HG03342 (cell line): ENCODE measurements at regions not wholly inside any gene's neighbourhood (a gene's known extent, or its start where the extent isn't known, plus 50 kb on each side); places are given as distances from the start of the nearest gene placed in this dataset.

ENCODE experiments used
- ATAC-seq: cut with Tn5 transposase; IDR thresholded peaks from one replicate; pipeline ENCODE4 v1.9.1; 2021; ENCODE audit warnings: mild to moderate bottlenecking, moderate library complexity; ENCODE audit not compliant: unreplicated experiment

DNA sequence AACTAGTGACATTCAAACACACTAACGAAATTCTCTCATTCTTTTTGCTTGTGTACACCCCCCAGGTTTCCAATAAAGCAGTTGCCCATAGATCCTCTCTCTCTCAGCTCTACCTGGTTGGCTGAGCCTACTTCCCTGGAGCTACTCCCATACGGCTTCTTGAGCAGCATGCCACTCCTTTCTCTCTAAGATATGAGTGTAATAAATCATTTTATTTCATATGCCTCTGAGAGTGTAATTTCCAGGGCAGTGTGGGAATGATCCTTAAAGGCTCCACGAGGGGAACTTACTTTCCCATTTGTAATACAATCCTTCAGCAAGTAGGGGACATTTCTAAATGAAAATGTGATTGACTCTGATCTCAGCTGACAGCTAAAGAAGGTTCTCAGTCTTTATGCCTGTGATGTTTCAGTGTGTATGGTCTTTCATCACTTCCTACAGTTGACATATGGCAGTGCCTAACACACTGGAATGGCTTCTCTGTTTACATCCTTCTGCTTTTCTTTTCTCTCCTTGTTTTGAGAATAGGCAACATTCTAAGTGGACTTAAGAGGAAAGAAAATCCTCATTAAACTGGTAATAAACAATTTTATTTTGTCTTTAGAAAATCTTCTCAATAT lies 1194.3 kb upstream of the CDH8 start:
- no peak for ATAC-seq

DNA sequence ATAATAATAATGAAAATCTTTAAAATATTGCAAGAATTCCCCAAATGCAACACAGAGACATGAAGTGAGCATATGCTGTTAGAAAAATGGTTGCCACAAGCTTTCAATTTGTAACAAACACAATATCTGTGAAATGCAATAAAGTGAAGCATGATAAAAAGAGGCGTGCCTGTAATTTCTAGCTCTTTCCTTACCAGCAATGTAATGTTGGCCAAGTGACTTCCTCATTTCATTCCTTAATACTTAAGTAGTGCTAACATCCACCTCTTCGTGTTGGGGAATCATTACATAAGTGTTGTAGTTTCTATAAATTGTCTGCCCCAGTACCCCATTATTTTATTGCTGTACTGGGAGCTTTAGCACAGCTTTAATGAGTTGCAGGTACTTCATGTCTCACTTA lies 1192.0 kb upstream of the CDH8 start:
- no peak for ATAC-seq

DNA sequence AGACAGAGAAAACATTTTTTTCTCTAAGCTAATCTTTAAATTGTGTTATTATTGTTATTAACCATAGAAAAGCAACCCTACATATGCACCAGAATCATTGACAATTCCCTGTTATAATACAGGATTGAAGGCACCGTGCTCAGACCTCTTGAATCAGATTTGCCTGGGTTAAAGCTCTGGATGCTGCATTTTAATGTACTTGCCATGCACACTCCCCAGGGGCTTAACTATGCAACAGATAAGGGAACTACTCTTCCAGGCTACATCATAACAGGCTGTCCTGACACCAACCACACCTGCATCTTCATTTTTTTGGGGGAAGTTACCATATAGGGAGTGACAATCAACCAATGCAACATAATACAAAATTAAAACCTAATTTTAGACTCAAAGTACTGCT lies 1187.6 kb upstream of the CDH8 start:
- ATAC-seq: no peak

DNA sequence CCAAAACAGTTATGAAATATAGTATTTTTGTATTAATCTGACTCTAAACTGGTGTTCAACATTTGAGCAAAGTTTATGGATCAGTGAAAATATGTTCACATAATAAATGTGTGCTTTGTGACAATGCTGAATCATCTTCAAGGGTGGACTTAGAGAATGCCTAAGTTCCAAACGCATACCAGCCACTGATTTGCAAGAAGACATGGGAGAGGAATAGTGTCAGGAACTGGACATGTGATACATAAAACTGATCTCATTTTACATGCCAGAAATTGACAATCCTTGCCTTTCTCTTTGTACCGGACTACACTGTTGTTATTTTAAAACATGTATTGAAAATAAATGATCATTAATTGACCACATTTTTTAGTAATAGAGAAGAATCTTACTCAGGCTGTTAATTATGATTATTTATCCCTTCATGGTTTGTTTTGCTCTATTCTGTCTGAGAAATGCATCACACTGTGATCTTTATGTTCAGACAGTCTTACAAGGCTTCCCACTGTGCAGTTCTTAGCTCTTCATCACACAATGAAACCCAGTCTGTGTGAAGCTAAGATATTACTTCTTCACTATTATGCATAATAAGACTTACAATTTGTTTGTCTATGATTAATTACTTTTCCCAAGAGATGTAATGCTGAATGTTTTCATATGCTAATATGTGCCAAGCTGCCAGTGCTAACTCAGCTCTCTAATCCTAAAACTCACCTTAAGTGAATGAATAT lies 1180.6 kb upstream of the CDH8 start:
- no peak for ATAC-seq

DNA sequence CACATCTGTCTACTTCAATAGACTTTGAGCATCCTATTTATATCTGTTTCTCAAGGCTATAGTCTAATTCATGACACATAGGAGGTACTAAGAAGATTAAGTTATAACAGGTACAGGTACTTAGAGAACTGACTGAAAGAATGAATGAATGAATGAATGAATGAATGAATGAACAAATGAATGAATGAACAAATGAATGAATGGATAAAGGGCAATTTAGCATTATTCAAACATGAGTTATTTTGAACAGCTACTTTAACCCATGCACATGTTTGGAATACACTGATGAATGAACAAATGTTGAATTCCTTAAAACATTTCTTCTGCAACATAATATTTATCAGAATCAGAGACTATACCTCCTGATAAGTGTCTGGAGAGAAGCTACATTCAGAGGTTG lies 1165.6 kb upstream of the CDH8 start:
- no peak for ATAC-seq

DNA sequence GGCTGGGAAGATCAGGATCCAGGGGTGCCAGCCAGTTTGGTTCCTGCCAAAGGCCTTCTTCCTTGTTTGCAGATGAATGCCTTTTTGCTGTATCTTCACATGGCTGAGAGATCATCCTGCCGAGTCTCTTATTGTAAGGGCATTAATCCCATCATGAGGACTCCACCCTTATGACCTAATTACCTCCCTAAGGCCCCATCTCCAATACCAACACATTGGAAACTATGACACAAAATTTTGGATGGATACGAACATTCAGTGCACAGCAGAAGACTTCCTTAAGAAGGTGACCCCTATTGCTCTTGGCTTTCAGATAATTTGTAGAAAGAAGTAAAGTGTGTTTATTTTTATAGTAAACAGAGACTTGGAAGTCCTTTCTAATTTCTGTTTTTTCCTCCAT lies 1164.7 kb upstream of the CDH8 start:
- ATAC-seq: no peak

DNA sequence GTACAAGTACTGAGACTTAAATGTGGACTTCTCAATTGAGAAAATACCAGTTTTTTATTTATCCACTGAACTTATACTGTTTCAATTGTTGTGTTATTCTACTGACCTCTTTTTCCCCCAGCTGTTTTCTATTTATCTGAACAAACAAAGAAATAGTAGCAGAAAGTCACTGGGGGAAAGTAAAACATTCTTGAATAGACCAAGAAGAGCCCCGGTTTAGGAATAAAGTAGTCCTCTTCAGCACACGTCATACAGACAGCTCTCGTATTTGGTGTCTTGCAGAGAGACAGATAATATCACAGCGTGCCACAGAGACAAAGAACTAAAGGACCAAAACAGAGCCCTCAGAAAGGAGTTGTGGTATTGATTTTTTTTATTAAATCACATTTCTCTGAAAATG lies 1159.1 kb upstream of the CDH8 start:
- no peak for ATAC-seq

DNA sequence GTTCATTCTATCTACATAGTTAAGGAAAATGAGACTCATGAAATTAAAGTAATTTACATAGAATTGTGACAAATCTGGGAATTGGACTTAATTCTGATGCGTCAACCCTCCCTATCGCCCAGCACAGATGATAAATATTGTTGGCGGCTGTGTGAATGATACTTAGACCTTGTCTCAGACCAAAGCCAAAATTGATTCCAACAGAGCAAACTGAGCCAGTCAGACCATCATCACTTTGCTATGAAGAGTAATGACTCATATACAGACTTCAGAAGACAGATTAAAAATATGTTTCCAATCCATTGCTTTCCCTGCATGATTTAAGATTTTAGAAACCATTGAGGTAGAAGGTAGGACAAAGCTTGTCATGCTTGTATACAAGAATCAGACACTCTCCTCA lies 1156.7 kb upstream of the CDH8 start:
- no peak for ATAC-seq

DNA sequence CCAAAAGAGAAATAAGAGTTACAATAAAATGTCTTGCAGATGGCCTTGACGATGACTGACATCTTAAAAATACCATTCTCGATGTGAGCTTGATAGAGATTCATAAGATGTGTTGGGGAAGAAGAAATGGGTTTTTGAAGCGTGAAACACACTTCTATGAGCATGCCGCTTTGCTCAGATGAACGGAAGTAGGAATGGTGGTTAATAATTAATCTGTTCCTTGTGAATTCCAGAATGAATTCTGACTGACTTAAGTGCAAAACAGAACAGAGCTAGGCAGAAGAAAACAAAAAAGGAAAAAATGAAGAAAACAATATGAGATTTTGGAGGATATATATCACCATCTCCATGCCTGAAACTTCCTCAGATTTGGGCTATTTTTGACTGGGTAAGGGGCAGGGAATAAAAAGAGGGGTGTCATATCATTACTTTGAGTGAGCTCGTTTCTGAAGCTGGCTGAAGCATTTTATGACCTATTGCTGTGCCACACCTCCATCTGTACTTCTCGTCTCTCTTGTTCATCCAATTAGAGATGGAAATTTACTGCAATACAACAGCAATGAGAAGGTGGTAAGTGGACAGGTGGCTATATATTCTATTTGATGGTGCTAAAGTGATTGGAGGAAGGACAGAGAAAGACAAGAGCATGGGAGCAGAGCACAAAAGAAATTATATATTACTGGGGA lies 1152.0 kb upstream of the CDH8 start:
- no peak for ATAC-seq

DNA sequence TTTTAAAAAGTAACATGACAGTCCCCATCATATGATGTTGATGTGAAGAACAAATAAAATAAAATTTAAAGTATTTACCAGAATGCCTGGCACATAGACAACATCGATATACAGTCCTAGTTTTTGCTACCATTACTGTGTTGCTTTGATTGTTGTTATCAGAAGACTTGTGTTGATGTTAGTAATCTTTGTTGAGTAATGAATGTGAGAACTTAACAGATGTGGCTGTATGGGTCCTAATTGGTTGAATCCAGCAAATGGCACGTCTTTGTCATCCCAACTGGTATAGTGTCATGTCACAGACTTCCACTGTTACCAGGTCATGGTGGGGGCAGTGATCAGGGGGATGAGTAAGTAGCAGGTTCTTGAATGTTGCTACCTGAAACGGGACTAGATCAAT lies 1151.4 kb upstream of the CDH8 start:
- no peak for ATAC-seq

DNA sequence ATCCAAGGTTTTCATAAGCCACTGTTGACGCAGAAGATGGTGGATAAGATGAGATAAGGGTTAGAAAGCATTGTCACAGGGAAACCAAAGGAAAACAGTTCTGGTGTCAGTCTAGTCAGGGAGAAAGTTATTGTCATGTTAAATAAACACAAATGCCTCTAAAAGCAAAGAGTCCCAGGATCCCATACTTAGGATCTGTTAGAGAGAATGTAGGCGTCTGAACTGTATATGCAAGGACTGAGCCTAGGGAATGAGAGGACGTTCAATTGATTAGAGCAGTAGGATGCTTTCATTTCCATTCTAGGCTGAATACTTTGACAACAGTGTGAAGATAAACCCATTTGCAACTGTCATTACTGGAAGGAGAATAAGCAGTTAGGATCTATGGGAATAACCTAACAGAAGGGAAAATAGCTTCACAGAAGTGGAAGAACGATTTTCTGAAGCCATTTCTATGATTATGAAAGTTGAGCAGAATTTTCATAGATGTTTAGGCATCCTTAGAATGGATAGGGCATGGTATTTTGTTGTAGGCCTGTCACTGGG lies 1149.1 kb upstream of the CDH8 start:
- no peak for ATAC-seq

DNA sequence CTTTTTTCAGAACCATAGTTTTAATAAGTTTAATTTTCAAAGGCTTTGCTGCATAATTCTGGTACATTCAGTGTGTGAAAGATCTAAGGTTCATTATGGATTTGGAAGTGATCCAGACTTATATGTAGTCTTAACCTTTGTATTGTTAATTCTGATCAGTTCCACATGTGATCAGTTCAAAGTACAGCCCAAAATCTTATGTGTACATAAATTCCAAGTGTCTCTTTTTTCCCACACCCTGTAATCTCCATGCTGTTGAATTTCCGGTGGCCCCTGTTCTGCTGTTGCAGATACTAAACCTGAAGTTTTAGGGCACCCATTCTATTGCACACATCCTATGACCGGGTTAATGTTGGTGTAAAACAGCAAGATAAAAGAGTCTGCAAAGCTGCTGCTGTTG lies 1147.5 kb upstream of the CDH8 start:
- no peak for ATAC-seq

DNA sequence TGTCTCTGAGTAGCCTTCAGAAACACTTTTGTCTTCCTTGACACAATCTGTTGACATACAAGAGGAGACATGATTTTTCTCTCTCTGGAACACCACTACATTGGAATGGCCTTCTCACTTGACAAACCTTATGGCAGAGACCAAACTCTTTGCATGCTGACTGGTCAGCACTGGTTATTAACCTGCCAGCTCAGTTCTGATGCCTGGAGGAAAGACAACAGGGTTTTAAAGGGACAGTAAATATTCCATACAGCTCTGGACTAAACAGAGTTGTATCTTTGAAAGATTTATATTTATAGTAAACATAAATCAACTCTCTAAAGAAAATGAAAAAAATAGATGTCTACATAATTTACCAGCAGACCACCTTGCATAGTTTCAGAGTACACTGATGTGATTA lies 1139.1 kb upstream of the CDH8 start:
- ATAC-seq: no peak

DNA sequence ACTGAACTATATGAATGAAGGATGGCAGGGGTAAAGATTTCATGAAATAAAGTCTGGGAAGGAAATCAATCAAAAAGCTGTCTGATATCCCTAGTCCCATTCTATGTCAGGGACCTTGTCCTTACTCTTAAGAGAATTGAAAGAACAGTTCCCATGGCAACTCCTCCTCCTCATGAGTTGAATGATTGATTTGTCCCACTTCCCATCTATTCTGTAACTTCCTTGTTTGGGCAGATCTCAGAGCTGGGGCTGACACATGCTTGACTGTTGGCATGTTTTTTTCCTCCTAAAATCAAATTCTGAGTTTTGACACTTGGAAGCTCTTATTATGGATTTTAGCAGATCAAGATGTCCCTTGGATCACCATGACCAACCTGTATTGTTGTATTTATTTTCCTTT lies 1138.6 kb upstream of the CDH8 start:
- no peak for ATAC-seq

DNA sequence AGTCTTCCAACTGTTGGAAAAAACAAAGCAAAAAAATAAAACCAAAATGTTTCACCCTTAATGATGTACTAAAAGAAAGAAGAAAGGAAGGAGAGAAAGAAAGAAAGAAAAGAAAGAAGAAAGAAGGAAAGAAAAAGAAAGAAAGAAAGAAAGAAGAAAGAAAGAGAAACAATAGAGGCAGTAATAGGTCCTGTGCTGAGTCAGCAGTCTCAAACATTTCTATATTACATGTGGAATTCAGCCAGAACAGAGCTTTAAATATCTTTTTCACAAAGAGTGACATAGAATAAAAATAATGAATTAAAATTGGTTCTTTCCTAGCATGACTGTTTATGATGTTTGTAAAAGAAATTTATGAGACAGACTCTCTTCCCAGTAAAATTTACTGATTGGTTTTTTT lies 1135.3 kb upstream of the CDH8 start:
- ATAC-seq: no peak

DNA sequence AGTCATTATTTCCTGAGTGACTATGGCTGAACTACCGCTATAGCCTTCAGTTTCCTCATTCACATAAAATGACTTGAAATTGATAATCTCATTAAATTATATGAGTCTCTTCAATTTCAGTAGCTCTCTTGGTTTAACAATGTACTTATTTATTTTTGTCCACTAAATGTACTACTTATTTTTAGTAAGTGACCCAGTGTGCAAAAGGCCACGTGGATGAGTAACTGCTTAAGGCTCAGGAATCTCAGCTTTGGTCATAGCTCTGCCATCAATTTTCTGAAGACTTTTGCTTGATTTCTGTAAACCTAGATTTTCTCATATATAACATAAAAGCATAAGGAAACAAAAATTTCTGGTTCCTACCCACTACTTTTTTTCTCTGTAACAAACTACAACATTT lies 1132.9 kb upstream of the CDH8 start:
- no peak for ATAC-seq

DNA sequence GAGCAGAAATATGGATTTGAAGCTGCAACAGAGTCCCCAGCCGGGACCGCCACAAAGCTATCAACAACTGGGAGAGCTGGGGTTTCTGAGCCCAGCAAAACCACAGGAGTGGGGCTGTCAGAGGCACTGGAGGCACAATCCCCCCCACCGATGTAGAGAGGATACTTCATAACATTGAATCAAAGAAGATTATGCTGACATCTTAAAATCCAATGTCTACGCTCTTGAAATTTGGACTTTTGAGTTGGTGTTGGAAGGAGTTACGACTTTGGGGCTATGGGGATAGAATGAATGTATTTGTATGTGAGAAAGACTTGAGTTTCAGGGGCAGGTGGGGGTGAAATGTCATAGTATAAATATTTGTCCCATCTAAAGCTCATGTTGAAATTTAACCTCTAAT lies 1121.6 kb upstream of the CDH8 start:
- no peak for ATAC-seq

DNA sequence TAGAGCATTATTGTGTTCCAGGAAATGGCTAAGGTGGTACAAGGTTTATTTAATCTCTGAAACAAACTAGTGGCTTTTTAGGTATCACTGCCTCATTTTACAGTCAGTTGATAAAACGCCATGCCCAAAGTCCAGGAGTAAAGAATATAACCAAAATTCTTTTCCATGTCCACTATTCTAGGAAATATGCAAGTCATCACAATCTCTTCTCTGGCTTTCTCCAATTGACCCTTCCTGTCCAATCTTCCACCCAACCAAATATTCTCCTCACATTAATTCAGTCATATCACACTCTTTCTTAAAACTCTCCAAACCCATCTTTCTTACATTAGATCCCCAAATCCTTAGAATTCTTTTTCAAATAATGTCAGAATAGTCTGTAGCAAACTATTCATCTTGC lies 1110.0 kb upstream of the CDH8 start:
- ATAC-seq: no peak

DNA sequence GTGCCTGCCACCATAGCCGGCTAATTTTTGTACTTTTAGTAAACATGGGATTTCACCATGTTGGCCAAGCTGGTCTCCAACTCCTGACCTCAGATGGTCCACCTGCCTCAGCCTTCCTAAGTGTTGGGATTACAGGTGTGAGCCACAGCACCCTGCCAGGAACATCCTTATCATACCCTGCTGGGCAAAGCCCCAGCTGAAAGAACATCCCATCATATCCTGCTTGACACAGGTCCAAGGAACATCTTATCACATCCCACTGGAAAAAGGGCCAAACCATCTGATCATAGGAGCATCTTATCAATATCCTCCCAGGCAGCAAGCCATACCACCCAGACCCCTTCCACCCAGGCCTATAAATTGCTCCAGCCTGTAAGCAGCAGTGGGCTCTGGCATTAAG lies 1109.2 kb upstream of the CDH8 start:
- no peak for ATAC-seq

DNA sequence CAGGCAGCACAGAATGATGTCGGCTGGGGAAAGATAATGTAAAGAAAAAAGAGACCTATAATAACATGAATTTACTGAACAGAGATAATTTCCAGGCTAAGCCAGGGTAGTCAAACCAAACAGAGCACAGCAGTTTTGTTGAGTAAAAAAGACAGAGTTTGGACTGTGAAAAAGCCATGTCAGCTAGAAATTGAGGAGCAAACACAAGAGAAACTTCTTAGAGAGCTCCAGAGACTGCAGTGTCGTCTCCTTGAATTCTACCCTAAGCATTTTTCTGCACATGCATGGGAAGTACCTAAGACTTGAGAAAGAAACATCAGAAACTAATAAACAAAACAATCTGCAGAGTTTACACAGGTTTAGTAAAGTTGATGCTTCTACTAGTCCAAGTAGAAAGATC lies 1098.8 kb upstream of the CDH8 start:
- ATAC-seq: no peak

DNA sequence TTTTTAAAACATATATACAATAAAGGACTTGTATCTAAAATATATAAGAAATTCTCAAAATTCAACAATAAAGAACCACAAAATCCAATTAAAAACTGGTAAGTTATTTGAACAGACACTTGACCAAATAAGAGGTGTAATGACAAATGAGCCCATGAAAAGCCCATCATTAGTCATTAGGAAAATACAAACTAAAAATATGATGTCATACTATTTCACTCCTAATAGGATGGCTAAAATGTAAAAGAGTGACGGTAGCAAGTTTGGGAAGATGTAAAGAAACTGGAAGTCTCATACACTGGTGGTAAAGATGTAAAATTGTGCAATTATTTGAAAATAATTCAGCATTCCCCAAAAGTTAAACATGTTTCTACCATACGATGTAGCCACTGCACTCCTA lies 1095.3 kb upstream of the CDH8 start:
- ATAC-seq: no peak

DNA sequence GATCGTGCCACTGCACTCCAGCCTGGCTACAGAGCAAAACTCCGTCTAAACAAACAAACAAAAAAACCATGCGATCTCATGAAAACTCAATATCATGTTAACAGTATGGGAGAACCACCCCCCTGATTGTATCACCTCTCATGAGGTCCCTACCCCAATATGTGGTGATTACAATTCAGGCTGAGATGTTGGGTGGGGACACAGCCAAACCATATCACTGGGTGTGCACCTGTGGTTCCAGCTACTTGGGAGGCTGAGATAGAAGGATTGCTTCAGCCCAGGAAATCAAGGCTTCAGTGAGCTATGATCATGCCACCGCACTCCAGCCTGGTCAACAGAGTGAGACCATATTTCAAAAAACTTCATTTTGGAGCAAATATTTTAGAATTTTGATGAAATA lies 1094.7 kb upstream of the CDH8 start:
- no peak for ATAC-seq
